ENCODE measurements at regions not wholly inside any gene's neighbourhood (a gene's known extent, or its start where the extent isn't known, plus 50 kb on each side); places are given as distances from the start of the nearest gene placed in this dataset.
"Not testable (repeated sequence)": the region's sequence is repeated elsewhere in the genome, so short reads cannot be mapped to it uniquely, and the experiment has no call there.

DNA sequence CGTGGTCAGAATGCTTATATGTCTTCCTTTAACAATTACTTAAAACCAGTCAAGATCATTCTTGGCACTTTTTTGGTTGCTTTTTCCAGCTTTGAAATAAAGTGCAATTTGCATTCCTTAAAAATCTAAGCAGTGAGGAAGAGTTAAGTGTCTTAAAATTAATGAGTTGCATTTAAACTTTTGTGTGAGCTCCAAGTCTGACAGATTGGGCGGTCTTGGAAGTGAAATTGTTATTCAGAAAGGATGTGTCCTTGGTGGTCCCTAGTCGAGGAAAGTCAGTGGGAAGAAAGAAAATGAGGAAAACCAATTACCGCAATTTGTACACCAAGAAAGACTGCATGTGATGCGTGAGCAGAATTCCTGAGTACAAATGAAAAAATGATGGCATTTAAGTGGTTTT lies 132.5 kb downstream of the HHIPL2 start:
- no peak for DNase-seq

DNA sequence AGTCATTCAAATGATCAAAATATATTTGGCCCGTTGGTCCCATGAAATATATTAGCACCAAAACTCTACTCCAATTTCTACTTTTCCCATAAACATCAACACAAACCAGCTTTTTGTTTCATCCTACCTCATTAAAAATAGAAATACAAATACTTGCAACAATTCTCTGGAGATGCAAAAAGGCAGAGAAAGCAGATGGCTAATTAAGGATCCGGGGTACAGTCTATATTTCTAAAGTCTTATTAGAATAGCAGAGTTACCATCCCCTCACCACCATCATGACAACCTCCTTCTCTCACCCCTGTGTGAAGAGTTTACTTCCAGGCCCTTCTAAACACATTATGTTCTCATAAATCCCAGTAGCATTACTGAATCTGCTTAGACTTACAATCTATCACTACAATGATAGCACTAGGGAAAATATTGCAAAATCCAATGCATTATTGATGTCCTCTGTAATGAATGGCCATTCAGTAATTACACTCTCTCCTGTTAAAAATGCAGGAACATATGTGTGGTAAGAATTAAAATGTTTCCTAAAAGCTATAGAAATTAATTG lies 133.8 kb downstream of the HHIPL2 start:
- DNase-seq, result no peak

DNA sequence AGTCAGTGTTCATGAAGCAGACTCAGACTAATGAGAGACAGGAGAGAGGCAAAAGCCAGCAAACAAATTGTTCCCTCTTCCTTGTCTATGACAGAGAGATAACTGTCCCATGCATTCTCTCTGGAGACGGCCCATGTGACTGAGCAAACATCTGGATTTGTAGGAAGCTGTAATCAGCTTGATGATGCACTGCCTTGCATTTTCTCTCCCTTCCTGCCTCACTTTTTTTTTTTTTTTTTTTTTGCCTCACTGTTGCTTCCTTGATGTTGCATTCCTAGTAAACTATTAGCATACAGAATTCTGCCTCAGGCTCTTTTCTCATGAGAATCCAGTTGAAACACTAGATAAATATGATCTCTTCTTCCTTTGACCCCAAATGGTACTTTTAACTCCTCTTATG lies 134.5 kb downstream of the HHIPL2 start:
- no peak for DNase-seq

DNA sequence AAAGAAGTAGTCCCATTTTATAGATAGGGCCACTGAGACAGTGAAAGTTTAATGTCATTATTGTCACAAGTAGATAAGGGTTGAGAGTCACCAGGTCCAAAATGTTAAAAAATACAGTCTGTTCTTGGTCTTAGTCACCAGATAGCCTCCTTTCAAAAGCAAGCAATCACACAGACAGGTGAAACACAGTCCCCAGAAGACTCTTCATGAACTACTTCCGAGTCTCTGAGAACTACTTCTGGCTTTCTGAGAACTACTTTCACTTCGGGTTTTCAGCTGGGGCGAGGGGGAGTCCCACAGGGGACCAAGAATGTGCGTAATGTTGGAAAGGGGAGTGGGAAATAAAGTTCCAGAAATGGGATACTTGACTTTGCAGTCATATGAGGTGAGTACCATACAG lies 143.2 kb downstream of the HHIPL2 start:
- DNase-seq, result no peak

DNA sequence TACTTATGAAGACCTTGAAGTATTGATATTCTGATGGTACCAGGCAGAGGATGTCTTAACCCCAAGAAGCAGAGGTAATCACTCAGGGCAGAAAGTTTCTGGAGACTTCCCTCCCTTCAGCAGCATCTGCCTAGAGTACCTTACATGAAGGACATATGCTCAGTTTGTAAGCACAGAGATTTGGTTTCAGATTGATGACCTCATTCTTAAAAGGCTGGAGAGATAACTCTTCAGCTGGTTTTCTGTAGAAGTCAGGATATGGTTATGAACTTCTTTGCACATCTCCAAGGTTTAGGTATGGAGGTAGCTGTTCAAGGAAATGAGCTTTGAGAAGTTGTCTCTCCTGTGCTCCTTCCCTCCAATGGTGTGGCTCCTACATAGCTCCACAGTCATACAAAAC lies 148.7 kb downstream of the HHIPL2 start:
- DNase-seq, result no peak

DNA sequence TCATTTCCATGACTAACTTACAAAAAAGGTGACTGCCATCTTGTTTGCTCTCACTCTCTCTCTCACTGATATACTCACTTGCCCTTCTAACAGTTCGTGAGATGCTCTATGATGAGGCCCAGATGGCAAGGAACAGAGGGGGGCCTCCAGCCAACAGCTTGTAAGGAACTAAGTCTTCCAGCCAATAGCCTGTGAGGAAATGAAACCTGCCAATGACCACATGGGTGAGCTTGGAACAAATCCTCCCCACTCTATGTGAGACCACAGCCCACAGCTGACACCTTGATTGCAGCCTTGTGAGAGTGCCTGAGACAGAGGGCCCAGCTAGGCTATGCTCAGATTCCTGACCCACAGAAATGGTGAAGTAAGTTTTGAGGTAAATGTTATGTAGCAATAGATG lies 153.7 kb downstream of the HHIPL2 start:
- DNase-seq, result no peak

DNA sequence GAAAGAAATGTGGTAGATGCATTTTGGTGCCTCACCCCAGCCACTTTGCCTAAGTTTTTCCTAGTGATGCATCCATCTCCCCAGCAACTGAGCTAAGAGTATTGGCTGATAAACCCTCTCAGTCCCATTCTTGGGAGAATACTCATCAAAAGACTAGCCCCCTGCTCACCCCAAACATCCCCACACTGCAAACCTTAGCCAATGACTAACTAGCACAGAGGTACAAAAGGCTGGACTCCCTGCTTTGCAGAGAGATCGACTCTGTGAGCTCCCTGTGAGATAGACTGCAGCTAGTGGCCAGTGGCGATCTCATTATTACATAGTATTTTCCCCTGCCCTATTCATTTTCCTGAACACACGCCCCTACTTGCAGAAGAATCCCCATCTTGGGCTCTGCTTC lies 155.3 kb downstream of the HHIPL2 start:
- DNase-seq, result no peak

DNA sequence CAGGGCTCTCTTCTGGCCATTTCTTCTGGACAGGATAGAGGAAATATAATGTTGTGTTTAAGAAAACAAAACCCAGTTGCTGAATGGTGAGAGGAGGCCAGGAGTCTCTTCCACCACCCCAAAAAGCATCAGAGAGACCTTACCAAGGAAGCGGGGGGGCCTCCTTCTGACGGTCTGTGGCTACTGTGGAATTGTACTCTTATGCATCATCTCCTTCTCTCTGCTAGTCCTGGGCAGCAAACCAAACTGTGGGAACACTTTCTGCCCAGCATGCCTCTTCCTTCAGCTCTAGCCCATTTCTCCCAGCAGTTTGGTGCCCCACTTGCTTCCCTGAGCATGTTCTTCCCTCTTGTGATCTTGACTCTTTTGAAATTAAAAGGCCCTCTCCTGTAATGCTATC lies 157.7 kb downstream of the HHIPL2 start:
- DNase-seq, result no peak

DNA sequence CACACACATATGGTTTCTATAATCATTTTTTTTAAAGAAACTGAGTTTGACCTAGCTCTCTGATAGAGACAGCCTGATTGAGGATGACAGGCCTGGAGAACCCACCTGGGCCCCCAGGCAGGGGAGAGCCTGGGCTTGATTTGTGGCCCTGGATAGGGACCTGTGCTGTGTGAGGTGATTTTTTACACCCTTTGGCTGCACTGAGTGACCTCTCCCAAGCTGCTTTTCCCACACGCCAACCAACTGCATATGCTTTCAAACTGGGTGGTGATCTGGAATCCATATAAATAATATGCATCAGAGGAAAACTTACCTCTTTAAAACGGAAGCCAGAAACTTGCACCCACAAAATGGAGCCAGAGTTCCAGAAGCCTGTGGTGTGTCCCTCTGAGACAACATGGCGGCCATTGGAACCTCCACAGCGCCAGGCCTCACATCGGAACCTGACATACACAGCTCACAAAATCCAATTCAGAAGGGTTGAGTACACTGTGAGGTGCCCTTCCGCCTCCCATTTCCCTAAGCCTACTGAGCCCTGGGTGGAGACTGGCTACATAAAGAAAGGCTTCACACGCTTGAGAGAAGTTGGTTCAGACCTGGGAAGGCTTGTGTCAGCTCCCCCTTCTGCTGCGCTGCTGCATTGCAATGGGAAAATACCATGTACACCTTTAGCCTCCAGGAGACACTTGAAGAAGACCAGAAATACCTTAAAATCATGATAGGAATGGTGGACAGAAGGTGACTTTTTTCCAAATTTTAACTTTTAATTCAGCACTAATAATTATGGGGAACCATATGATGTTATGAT lies 160.7 kb downstream of the HHIPL2 start:
- DNase-seq, result no peak

DNA sequence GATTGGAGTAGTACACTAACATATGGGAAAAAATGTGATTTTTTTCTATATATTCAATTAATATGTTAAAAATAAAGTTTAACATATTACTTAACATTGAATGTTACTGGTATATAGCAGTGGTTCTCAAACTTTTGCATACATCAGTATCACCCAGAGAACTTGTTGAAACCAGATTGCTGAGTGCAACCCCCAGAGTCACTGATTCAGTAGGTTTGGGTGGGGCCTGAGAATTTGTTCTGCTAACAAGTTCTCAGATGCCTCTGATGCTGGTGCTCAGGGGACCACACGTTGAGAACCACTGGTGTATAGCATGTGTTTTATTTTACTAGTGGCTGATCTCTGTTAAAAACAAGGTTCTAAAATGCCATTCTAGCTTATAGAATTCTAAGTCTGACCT lies 161.9 kb downstream of the HHIPL2 start:
- DNase-seq, result no peak

DNA sequence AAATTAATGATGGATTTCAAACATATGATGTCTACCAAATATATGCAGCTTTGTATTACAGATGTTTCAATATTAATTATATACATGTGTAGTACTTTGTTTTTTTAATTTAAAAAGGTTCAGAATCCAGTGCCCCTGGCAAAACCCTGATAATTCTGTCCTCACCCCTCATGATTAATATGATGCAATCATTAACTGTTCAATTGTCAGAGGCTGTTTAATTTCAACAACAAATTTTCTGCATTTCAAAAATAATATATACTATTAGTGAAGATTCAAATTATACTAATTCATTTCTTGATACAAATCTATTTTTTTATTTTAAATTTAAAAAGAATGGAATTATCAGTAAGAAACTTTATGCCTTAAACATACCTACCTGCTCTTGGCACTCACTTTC lies 162.6 kb downstream of the HHIPL2 start:
- DNase-seq, result no peak

DNA sequence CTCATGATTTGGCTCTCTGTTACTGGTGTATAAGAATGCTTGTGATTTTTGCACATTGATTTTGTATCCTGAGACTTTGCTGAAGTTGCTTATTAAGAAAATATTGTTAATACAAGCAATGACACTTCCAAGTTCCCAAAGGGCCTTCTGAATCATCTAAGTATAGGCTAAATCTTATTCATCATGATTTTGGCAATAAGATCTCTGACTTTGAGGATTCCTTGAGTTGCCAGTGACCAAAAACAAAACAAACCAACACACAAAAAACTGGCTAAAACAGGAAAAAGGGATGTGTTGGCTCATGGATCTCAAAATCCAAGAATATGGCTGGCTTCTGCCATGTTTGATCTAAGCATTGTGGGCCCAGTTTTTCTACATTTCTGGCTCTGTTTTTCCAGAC lies 163.4 kb downstream of the HHIPL2 start:
- DNase-seq, result no peak

DNA sequence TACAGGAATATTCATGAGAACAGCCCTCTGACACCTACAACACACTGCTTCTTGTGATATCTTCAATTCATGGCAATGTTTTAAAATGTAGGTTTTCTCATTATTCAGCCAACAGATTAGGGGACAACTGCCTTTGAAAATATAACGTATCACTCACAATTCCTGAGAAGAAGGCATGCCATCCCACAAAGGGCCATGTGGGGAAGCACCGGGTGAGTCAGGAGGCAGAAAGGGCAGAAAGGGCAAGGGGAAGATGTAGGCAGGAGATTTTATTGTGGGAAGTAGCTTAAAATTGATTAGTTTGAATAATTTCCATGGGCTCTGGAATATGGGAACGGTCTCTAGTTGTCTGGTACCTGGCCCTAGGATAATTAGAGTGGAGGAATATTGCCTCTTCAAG lies 165.7 kb downstream of the HHIPL2 start:
- DNase-seq, result no peak

DNA sequence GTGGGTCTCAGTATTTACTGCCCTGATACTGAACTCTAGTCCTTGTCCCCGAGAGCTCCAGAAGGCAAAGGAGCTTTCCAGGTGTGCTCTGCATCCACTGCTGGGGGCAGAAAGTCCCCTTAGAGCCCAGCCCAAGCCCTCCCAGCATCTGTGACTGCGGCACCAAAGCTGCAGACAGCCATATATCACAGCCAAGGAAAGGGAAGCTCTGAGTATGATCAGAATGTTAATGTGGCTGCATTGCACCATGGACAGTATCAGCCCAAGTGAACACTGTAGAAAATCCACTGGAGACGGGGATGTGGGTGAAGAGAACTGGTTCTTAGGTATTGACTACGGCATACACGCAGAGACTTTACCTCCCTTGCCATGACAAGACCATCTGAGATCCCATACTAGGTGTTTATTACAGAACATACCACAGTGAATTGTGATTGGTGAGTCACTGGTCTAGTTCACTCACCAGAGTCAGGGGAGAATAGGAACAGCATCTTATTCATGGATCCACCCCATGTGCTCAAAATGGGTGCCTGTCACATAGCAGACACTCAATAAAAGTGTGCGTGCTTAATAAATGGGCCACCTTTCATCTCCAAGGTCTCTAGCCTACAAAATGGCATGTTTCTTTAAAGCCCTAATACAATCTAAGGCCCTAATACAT lies 170.3 kb downstream of the HHIPL2 start:
- DNase-seq, result no peak

DNA sequence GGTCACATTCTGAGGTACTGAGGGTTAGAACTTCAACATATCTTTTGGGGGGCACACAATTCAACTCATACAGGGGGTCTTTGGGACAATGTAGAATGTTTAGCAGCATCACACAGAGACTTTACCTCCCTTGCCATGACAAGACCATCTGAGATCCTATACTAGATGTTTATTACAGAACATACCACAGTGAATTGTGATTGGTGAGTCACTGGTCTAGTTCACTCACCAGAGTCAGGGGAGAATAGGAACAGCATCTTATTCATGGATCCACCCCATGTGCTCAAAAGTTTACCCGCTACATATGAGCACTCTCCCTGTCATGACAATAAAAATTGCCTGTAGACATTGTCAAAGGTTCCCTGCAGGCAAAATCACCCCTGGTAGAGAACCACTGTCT lies 171.1 kb downstream of the HHIPL2 start:
- DNase-seq, result not testable (repeated sequence)

DNA sequence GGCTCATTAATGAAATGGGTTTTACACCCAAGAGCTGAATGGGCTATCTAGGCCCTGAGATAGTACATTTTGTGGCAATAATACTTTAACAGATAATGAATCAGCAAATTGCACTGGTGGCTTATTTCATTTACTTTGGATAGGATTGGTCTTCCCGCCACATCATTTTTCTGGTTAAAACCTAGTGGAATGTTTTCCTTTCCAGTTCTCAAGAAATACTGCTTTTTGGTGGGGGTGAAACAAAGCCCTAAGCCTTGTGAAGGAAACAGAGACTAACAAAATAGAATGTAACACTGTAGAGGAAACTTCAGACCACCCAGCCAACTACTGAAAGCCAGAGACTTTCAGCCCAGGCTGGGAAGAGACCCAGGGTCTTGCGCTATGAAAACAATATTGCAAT lies 172.2 kb downstream of the HHIPL2 start:
- DNase-seq, result no peak

DNA sequence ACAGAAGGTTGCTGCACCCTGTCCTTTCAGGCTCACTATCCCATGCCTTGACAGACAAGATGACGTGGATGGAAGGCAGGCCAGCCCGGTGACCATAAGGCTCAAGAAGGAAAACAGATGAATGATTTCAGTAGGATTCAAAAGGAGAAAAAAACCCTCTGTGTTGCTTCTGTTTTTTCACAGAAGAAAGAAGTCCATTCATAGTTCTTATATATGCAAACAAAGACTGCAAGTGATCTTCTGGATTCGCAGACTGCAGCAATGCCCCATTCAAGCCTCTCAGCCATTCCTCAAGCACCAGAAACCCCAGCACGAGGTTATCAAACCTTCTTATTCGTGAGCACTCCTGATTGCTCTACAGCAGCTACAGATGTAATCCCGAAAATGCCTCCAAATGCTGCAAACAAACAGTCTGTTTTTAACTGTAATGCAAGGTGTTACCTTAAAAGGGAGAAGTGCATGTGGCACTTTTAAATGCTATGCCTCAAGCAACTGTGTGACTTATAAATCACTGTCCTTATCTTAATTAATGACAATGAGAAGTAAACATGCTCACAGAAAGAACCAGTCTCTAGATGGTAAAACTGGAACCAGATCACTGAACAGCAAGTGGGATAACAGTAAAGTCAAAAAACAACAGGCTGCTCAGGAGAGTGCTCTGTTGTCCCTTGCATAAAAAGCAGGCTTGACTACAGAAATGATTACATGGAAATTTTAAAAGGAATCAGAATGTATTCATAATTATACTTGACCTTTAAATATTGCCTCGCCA lies 173.9 kb downstream of the HHIPL2 start:
- DNase-seq, result no peak

DNA sequence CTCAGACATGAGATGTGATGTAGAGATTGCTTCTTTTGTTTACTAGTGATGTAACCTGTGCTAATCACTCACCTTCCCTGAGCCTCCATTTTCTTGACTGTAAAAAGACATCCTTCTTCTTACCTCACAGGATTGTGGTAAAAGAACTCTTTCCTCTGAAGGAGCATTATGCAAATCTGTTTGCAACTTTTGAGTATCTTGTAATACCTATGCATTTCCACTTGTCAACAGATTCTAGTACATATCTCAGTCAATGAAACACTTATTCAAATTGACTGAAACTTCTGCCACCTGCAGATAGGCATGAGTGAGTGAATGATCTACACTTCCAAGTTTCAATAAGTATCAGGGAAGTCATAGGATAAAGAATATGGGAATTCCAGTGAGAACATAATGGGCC lies 174.7 kb downstream of the HHIPL2 start:
- no peak for DNase-seq

DNA sequence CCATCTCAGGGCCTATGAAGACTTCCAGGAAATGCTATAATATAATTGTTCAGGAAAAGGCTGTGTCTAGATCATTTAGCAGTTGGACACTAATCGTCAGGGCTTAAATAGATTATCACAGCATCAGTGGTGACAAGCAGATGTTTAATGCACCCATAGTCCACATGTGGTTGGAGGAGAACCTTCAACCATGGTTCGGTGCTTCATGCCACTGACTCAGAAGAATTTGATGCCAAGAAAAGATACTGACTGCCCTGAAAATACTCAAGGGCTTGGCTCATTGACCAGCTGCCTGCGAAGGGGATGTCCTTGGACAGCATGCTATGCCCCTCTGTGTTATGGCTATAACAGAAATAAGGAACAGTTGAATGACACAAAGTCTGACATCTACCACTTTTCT lies 175.7 kb downstream of the HHIPL2 start:
- no peak for DNase-seq

DNA sequence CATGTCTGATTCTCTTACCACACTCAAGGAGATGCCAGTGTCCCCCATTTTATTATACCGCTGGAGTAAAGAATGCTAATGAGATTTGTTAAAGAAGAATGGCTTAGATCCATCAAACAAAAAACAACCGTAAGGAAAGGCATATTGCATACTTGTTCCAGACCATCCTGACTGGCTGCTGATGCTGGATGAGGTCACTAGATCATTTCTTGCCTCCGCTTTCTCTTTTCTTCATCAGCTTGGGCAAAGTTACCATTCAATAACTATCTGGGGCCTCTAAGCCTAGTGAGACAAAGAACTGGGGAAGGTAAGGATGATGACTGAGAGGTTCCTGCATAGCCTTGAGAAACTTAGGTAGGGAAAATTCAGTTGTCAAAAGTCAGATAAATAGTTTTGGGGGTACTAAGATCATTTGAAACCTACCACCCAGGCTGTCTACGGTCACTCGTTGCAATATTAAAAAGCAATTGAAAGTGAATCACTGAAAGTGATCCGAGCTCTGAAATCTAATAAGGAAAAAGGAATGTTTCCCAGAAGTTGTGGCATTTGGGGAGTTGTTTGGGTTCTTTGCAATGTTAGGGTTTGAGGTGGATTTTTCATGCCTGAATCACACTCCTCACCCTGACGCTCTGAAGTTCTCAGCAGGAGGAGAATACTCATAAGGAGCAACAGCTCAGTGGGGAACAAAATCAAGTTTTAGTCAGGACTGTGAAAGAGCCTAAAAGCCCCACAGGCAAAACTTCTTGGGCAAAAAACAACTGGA lies 176.8 kb downstream of the HHIPL2 start:
- DNase-seq, result no peak

DNA sequence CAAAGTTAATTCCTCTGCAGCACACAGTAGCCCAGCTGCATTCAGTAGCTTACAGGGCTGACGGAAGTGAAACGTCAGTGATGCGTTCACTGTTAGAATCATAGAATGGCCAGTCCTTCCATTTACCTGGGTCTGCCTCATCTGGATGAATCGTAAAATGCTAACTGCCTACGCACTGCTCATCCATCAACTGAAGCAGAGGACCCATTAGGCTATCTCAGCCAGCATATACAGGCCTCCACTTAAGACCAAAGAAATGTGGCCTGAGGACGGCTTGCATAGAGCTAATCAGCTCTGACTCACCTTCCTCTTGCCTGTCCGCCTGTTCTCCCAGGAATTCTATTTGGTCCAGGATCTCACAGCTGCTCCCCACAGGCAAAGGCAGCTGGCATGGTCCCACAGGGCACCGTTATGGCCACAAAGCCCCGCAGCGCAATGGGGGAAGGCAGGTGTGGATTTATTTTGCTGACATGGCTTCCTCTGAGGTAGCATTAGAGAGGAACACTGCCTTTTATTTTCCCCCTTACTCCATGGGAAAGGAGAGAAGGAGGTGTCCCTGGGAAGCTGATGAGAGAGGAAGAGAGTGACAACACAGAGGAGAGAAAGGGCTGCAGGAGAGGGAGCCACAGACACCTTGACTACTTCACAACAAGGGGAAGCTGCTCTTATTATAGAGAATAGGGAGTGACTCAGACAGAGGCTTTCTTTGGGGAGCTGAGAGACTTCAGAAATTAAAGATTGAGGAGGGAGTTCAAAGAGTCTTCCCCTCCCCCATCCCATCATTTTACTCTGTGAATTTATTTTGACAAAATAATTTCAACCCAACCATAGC lies 177.6 kb downstream of the HHIPL2 start:
- no peak for DNase-seq

DNA sequence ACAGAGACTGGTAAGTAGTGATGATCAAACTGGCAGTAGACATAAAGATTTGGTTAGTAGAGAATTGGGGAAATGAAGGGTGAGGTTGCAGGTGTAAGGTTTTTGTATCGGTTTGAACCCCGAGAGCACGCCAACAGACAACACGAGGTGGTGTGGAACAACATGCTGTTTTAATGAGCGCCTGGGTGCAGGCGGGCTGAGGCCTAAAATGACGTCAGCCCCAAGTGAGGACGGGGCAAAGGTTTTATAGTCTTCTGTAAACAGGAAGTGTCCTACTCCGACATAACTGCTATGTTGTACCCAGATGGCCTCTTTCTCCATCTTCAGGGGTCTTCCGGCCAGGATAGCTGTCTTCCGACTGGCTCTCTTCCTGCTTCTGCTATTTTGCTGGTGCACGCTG lies 178.8 kb downstream of the HHIPL2 start:
- DNase-seq, result no peak
